ENCODE measurements at regions not wholly inside any gene's neighbourhood (a gene's known extent, or its start where the extent isn't known, plus 50 kb on each side); places are given as distances from the start of the nearest gene placed in this dataset.

DNA sequence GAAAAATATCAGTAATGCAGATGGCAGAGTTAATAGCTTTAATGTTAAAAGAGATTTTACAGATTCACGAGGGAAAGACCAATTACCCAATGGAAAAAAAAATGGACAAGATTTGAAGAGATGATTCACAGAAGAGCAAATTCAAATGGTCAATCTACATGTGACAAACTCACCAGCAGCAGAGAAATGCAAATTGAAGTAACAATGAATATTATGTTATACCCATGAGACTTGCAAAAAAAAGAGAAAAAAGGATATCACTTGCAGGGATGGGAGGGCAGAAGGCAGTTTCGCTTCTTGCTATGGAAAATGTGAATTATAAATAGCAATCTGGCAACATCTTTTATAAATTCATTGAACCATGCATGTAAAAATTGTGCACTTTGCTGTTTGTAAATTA lies 55.9 kb downstream of the PROKR2 start:
- 3% methylated on average over 2 of the region's 2 CpGs for WGBS (ENCODE audit: insufficient coverage, insufficient replicate concordance, low lambda C conversion rate, missing lambda C conversion rate)
- no peak overlapping the region for H3K4me3 ChIP-seq
- RAD21 ChIA-PET (ENCODE audit: unreplicated experiment), result no interaction called here
- CTCF ChIA-PET, result no interaction called here
- FAIRE-seq, result no peak
- H3K4me2 ChIP-seq (ENCODE audit: control insufficient read depth, insufficient read depth), result no peak overlapping the region
- no peak overlapping the region for H3K9ac ChIP-seq (ENCODE audit: control insufficient read depth, insufficient read depth, low read length)
- no TSS peak for BruUV-seq (replicated peaks)
- intact Hi-C loops (cut with micrococcal nuclease; ENCODE audit: unreplicated experiment), result no loop called here
- no peaks in the 10 kb centered on the region for H3K4me1 ChIP-seq (ENCODE audit: control insufficient read depth, insufficient read depth, low read length)
- H3K36me3 ChIP-seq (ENCODE audit: control insufficient read depth in 2 of 2, insufficient read depth in 2 of 2, low read length in 1 of 2), result no peaks in the 10 kb centered on the region
- POLR2A ChIA-PET, result no interaction called here
- no peaks in the 10 kb centered on the region for H3K9me3 ChIP-seq (replicated peaks; ENCODE audit: control insufficient read depth, insufficient read depth, low read length)
- H3K79me2 ChIP-seq (ENCODE audit: control insufficient read depth, insufficient read depth, low read length), result no peaks in the 10 kb centered on the region
- in situ Hi-C loops (cut with MboI), result no loop called here
- no peak overlapping the region for H2AFZ ChIP-seq (ENCODE audit: control insufficient read depth, low read depth, low read length)
- SMC1A ChIA-PET (ENCODE audit: uncharacterized antibody, unreplicated experiment), result no interaction called here
- no peak overlapping the region for H3K27ac ChIP-seq (ENCODE audit: control insufficient read depth, insufficient read depth)
- no peak for DNase-seq (ENCODE audit: low read depth, low spot score)
- no peaks in the 10 kb centered on the region for H4K20me1 ChIP-seq (ENCODE audit: control insufficient read depth, insufficient read depth)
- no peak for ATAC-seq
- H3K27me3 ChIP-seq (replicated peaks in 1 of 2; ENCODE audit: control insufficient read depth in 2 of 2, insufficient read depth in 2 of 2, low read length in 1 of 2), result no peaks in the 10 kb centered on the region; a peak in 2 of 4 replicates
- TF ChIP-seq TBL1XR1 (IDR thresholded peaks at IDR 0.05; ENCODE audit: low read depth, low read length) (no peak), RAD51 (IDR thresholded peaks at IDR 0.05) (no peak), KAT2A (conservative IDR thresholded peaks at IDR 0.05; ENCODE audit: control insufficient read depth, low read depth, low read length) (no peak), RFX5 (IDR thresholded peaks at IDR 0.05; ENCODE audit: low read depth, low read length) (no peak), SIX5 (IDR thresholded peaks at IDR 0.05; ENCODE audit: low read depth, low read length, severe bottlenecking) (no peak), FOXM1 (IDR thresholded peaks at IDR 0.05; ENCODE audit: low read depth, low read length) (no peak), YBX1 (IDR thresholded peaks at IDR 0.05) (no peak)
- TF ChIP-seq, protein P1, sequence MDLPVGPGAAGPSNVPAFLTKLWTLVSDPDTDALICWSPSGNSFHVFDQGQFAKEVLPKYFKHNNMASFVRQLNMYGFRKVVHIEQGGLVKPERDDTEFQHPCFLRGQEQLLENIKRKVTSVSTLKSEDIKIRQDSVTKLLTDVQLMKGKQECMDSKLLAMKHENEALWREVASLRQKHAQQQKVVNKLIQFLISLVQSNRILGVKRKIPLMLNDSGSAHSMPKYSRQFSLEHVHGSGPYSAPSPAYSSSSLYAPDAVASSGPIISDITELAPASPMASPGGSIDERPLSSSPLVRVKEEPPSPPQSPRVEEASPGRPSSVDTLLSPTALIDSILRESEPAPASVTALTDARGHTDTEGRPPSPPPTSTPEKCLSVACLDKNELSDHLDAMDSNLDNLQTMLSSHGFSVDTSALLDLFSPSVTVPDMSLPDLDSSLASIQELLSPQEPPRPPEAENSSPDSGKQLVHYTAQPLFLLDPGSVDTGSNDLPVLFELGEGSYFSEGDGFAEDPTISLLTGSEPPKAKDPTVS (IDR thresholded peaks at IDR 0.05; ENCODE audit: low read depth, low read length), result no peak
- TF ChIP-seq, protein P2, sequence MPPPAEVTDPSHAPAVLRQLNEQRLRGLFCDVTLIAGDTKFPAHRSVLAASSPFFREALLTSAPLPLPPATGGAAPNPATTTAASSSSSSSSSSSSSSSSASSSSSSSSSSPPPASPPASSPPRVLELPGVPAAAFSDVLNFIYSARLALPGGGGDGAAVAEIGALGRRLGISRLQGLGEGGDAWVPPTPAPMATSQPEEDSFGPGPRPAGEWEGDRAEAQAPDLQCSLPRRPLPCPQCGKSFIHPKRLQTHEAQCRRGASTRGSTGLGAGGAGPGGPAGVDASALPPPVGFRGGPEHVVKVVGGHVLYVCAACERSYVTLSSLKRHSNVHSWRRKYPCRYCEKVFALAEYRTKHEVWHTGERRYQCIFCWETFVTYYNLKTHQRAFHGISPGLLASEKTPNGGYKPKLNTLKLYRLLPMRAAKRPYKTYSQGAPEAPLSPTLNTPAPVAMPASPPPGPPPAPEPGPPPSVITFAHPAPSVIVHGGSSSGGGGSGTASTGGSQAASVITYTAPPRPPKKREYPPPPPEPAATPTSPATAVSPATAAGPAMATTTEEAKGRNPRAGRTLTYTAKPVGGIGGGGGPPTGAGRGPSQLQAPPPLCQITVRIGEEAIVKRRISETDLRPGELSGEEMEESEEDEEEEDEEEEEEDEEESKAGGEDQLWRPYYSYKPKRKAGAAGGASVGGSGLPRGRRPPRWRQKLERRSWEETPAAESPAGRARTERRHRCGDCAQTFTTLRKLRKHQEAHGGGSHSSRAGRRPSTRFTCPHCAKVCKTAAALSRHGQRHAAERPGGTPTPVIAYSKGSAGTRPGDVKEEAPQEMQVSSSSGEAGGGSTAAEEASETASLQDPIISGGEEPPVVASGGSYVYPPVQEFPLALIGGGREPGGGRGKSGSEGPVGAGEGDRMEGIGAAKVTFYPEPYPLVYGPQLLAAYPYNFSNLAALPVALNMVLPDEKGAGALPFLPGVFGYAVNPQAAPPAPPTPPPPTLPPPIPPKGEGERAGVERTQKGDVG (CRISPR knock-in tag; IDR thresholded peaks at IDR 0.05), result no peak
- TF ChIP-seq, protein P3, sequence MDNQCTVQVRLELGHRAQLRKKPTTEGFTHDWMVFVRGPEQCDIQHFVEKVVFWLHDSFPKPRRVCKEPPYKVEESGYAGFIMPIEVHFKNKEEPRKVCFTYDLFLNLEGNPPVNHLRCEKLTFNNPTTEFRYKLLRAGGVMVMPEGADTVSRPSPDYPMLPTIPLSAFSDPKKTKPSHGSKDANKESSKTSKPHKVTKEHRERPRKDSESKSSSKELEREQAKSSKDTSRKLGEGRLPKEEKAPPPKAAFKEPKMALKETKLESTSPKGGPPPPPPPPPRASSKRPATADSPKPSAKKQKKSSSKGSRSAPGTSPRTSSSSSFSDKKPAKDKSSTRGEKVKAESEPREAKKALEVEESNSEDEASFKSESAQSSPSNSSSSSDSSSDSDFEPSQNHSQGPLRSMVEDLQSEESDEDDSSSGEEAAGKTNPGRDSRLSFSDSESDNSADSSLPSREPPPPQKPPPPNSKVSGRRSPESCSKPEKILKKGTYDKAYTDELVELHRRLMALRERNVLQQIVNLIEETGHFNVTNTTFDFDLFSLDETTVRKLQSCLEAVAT (IDR thresholded peaks at IDR 0.05), result no peak
- TF ChIP-seq, protein P4, sequence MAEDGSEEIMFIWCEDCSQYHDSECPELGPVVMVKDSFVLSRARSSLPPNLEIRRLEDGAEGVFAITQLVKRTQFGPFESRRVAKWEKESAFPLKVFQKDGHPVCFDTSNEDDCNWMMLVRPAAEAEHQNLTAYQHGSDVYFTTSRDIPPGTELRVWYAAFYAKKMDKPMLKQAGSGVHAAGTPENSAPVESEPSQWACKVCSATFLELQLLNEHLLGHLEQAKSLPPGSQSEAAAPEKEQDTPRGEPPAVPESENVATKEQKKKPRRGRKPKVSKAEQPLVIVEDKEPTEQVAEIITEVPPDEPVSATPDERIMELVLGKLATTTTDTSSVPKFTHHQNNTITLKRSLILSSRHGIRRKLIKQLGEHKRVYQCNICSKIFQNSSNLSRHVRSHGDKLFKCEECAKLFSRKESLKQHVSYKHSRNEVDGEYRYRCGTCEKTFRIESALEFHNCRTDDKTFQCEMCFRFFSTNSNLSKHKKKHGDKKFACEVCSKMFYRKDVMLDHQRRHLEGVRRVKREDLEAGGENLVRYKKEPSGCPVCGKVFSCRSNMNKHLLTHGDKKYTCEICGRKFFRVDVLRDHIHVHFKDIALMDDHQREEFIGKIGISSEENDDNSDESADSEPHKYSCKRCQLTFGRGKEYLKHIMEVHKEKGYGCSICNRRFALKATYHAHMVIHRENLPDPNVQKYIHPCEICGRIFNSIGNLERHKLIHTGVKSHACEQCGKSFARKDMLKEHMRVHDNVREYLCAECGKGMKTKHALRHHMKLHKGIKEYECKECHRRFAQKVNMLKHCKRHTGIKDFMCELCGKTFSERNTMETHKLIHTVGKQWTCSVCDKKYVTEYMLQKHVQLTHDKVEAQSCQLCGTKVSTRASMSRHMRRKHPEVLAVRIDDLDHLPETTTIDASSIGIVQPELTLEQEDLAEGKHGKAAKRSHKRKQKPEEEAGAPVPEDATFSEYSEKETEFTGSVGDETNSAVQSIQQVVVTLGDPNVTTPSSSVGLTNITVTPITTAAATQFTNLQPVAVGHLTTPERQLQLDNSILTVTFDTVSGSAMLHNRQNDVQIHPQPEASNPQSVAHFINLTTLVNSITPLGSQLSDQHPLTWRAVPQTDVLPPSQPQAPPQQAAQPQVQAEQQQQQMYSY (CRISPR knock-in tag; IDR thresholded peaks at IDR 0.05), result no peak
- TF ChIP-seq, protein P5, sequence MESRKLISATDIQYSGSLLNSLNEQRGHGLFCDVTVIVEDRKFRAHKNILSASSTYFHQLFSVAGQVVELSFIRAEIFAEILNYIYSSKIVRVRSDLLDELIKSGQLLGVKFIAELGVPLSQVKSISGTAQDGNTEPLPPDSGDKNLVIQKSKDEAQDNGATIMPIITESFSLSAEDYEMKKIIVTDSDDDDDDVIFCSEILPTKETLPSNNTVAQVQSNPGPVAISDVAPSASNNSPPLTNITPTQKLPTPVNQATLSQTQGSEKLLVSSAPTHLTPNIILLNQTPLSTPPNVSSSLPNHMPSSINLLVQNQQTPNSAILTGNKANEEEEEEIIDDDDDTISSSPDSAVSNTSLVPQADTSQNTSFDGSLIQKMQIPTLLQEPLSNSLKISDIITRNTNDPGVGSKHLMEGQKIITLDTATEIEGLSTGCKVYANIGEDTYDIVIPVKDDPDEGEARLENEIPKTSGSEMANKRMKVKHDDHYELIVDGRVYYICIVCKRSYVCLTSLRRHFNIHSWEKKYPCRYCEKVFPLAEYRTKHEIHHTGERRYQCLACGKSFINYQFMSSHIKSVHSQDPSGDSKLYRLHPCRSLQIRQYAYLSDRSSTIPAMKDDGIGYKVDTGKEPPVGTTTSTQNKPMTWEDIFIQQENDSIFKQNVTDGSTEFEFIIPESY (IDR thresholded peaks at IDR 0.05), result no peak
